Suppressor macrophage treated with lipopolysaccharide for 4 hours (primary cell): ENCODE measurements at regions not wholly inside any gene's neighbourhood (a gene's known extent, or its start where the extent isn't known, plus 50 kb on each side); places are given as distances from the start of the nearest gene placed in this dataset.

Experiments
- DNase-seq: peaks from one replicate; pipeline ENCODE4 v3.0.0-alpha.2; 2020

GRCh38 chr13:65488606-65489005 lies 1741.5 kb downstream of the PCDH9 start:
- peak; percentile 6 for DNase-seq

- no peak for DNase-seq
Observed at GRCh38 chr13:65479692-65480091, 1750.4 kb downstream of the PCDH9 start.

GRCh38 chr13:65473196-65473595 lies 1756.9 kb downstream of the PCDH9 start:
- no peak for DNase-seq

GRCh38 chr13:65472336-65472735 lies 1757.8 kb downstream of the PCDH9 start:
- no peak for DNase-seq

- no peak for DNase-seq
Observed at GRCh38 chr13:65470781-65471180, 1759.4 kb downstream of the PCDH9 start.

GRCh38 chr13:65468628-65469027 lies 1761.5 kb downstream of the PCDH9 start:
- no peak for DNase-seq

GRCh38 chr13:65461590-65461989 lies 1768.5 kb downstream of the PCDH9 start:
- DNase-seq: no peak

GRCh38 chr13:65460136-65460535 lies 1770.0 kb downstream of the PCDH9 start:
- no peak for DNase-seq

GRCh38 chr13:65456150-65456912 lies 1773.8 kb downstream of the PCDH9 start:
- DNase-seq: no peak

GRCh38 chr13:65454403-65454802 lies 1775.7 kb downstream of the PCDH9 start:
- no peak for DNase-seq

GRCh38 chr13:65453982-65454381 lies 1776.2 kb downstream of the PCDH9 start:
- DNase-seq: no peak

- DNase-seq: no peak
Observed at GRCh38 chr13:65445340-65445739, 1784.8 kb downstream of the PCDH9 start.

GRCh38 chr13:65435590-65435989 lies 1794.5 kb downstream of the PCDH9 start:
- DNase-seq: no peak

GRCh38 chr13:65417953-65418352 lies 1812.2 kb downstream of the PCDH9 start:
- no peak for DNase-seq

- DNase-seq: no peak
Observed at GRCh38 chr13:65416784-65417183, 1813.4 kb downstream of the PCDH9 start.

- no peak for DNase-seq
Observed at GRCh38 chr13:65414187-65414586, 1815.9 kb downstream of the PCDH9 start.

GRCh38 chr13:65411521-65411920 lies 1818.6 kb downstream of the PCDH9 start:
- DNase-seq: no peak

GRCh38 chr13:65410791-65411190 lies 1819.3 kb downstream of the PCDH9 start:
- no peak for DNase-seq

GRCh38 chr13:65401315-65401714 lies 1828.8 kb downstream of the PCDH9 start:
- no peak for DNase-seq

- no peak for DNase-seq
Observed at GRCh38 chr13:65400702-65401101, 1829.4 kb downstream of the PCDH9 start.

GRCh38 chr13:65387743-65388347 lies 1842.3 kb downstream of the PCDH9 start:
- no peak for DNase-seq

- DNase-seq: no peak
Observed at GRCh38 chr13:65378943-65379519, 1851.1 kb downstream of the PCDH9 start.

GRCh38 chr13:65378484-65378883 lies 1851.7 kb downstream of the PCDH9 start:
- DNase-seq: no peak

GRCh38 chr13:65368832-65369231 lies 1861.3 kb downstream of the PCDH9 start:
- no peak for DNase-seq
